Keratinocyte (primary cell): ENCODE measurements at regions not wholly inside any gene's neighbourhood (a gene's known extent, or its start where the extent isn't known, plus 50 kb on each side); places are given as distances from the start of the nearest gene placed in this dataset.

Experiments
- DNase-seq: peaks from one replicate; pipeline ENCODE4 v3.0.0-alpha.2; 2011; ENCODE audit warnings: low read depth, missing footprints, low spot score
- FAIRE-seq: peaks from 2 replicates; lab custom pipeline; 2011; peaks lifted over from hg19 to GRCh38; lab: Jason Lieb, UNC
- H2AFZ ChIP-seq: 2 replicates; pipeline ENCODE4 v1.6.0; 2012; ENCODE audit warnings: low read length, control low read depth, inconsistent platforms; ENCODE audit not compliant: control insufficient read depth
- H3K27ac ChIP-seq: 2 replicates; pipeline ENCODE4 v1.5.1; 2011; ENCODE audit warnings: low read length; ENCODE audit not compliant: control insufficient read depth, insufficient read depth
- H3K27me3 ChIP-seq: 3 replicates; pipeline ENCODE4 v1.6.0; 2011; ENCODE audit warnings: low read length; ENCODE audit not compliant: control insufficient read depth, insufficient read depth; ENCODE audit errors: extremely low read depth
- H3K36me3 ChIP-seq, 2 experiments: 2 replicates in 1 of 2; 3 replicates in 1 of 2; pipeline ENCODE4 v1.5.1; 2011; ENCODE audit warnings: low read length in 2 of 2, mild to moderate bottlenecking in 1 of 2; ENCODE audit not compliant: control insufficient read depth in 2 of 2, insufficient read depth in 2 of 2; ENCODE audit errors: extremely low read depth in 1 of 2
- H3K4me1 ChIP-seq: 3 replicates; pipeline ENCODE4 v1.5.1; 2011; ENCODE audit warnings: low read length; ENCODE audit not compliant: control insufficient read depth, insufficient read depth; ENCODE audit errors: extremely low read depth
- H3K4me2 ChIP-seq: 3 replicates; pipeline ENCODE4 v1.6.0; 2011; ENCODE audit warnings: low read depth, low read length; ENCODE audit not compliant: control insufficient read depth, insufficient read depth; ENCODE audit errors: extremely low read depth
- H3K4me3 ChIP-seq, 3 experiments: fragments of 200-600 bp in 1 of 3; sonication (generic) in 1 of 3; 2 replicates in 2 of 3; 3 replicates in 1 of 3; pipeline ENCODE4 v1.5.1; 2011 to 2016; ENCODE audit warnings: low read length in 3 of 3, mild to moderate bottlenecking in 3 of 3, control low read depth in 2 of 3, inconsistent platforms in 1 of 3, low read depth in 1 of 3, mixed read lengths in 1 of 3, mixed run types in 1 of 3, moderate library complexity in 1 of 3; ENCODE audit not compliant: control insufficient read depth in 2 of 3, insufficient read depth in 2 of 3; ENCODE audit errors: extremely low read depth in 1 of 3
- H3K79me2 ChIP-seq: 2 replicates; pipeline ENCODE4 v1.6.0; 2012; ENCODE audit warnings: low read length; ENCODE audit not compliant: control insufficient read depth, insufficient read depth
- H3K9ac ChIP-seq: 3 replicates; pipeline ENCODE4 v1.6.0; 2011; ENCODE audit warnings: low read length; ENCODE audit not compliant: control insufficient read depth, insufficient read depth; ENCODE audit errors: extremely low read depth
- H3K9me1 ChIP-seq: 3 replicates; pipeline ENCODE4 v1.6.0; 2011; ENCODE audit warnings: low read length; ENCODE audit not compliant: control insufficient read depth, insufficient read depth; ENCODE audit errors: extremely low read depth
- H3K9me3 ChIP-seq: 2 replicates; pipeline ENCODE4 v1.5.1; 2012; ENCODE audit warnings: low read depth, low read length; ENCODE audit not compliant: control insufficient read depth
- H4K20me1 ChIP-seq: 3 replicates; pipeline ENCODE4 v1.6.0; 2011; ENCODE audit warnings: low read length; ENCODE audit not compliant: control insufficient read depth, insufficient read depth; ENCODE audit errors: extremely low read depth
- EZH2 ChIP-seq: IDR thresholded peaks from one replicate; pipeline ENCODE4 v1.6.1; 2012; ENCODE audit warnings: inconsistent platforms, mild to moderate bottlenecking, low read length, moderate library complexity
- dilution Hi-C: fragments of 300-500 bp; cut with MboI; formaldehyde crosslinking; loops from one replicate; pipeline ENCODE4 v1.7.0; 2020; ENCODE audit warnings: low sequenced_read_pairs; ENCODE audit not compliant: extremely low pct_ligation_motif_present
- TF ChIP-seq, protein P1 (sequence below), 3 experiments: IDR thresholded peaks in 1 of 3; conservative IDR thresholded peaks in 1 of 3; optimal IDR thresholded peaks in 1 of 3; 2 replicates in 2 of 3; 3 replicates in 1 of 3; pipeline versions ENCODE3 to v1.5.1; 2011; ENCODE audit warnings: low read length in 3 of 3, mild to moderate bottlenecking in 3 of 3, moderate library complexity in 2 of 3, control low read depth in 1 of 3, inconsistent platforms in 1 of 3; ENCODE audit not compliant: insufficient read depth in 2 of 3; ENCODE audit errors: extremely low read depth in 1 of 3

- no peak overlapping the region for H3K27ac ChIP-seq
- H3K9ac ChIP-seq = no peak overlapping the region
- no peaks in the 10 kb centered on the region for H3K27me3 ChIP-seq
- no peaks in the 10 kb centered on the region for H3K4me1 ChIP-seq
- H3K4me3 ChIP-seq = no peak overlapping the region
- H2AFZ ChIP-seq = no peak overlapping the region
- TF ChIP-seq EZH2 = no peak
- TF ChIP-seq, protein P1, sequence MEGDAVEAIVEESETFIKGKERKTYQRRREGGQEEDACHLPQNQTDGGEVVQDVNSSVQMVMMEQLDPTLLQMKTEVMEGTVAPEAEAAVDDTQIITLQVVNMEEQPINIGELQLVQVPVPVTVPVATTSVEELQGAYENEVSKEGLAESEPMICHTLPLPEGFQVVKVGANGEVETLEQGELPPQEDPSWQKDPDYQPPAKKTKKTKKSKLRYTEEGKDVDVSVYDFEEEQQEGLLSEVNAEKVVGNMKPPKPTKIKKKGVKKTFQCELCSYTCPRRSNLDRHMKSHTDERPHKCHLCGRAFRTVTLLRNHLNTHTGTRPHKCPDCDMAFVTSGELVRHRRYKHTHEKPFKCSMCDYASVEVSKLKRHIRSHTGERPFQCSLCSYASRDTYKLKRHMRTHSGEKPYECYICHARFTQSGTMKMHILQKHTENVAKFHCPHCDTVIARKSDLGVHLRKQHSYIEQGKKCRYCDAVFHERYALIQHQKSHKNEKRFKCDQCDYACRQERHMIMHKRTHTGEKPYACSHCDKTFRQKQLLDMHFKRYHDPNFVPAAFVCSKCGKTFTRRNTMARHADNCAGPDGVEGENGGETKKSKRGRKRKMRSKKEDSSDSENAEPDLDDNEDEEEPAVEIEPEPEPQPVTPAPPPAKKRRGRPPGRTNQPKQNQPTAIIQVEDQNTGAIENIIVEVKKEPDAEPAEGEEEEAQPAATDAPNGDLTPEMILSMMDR (optimal IDR thresholded peaks at IDR 0.05 in 1 of 3, IDR thresholded peaks at IDR 0.05 in 1 of 3, conservative IDR thresholded peaks at IDR 0.05 in 1 of 3; ENCODE audit: extremely low read depth in 1 of 3, insufficient read depth in 2 of 3, low read length in 3 of 3) = no peak
- no peaks in the 10 kb centered on the region for H3K9me1 ChIP-seq
- H3K36me3 ChIP-seq = no peaks in the 10 kb centered on the region
- no peaks in the 10 kb centered on the region for H4K20me1 ChIP-seq
- DNase-seq (no peak), FAIRE-seq (no peak)
- dilution Hi-C loops = no loop called here
- H3K79me2 ChIP-seq = no peaks in the 10 kb centered on the region
- no peak overlapping the region for H3K4me2 ChIP-seq
- no peaks in the 10 kb centered on the region for H3K9me3 ChIP-seq
These were observed 168.5 kb upstream of the ATP2B1 start for GRCh38 chr12:89877136-89877535.

GRCh38 chr12:89875809-89876208, 167.2 kb upstream of the ATP2B1 start:
- dilution Hi-C loops = no loop called here
- Histone ChIP-seq H3K4me1 (no peaks in the 10 kb centered on the region), H3K79me2 (no peaks in the 10 kb centered on the region), H3K27me3 (no peaks in the 10 kb centered on the region), H4K20me1 (no peaks in the 10 kb centered on the region), H2AFZ (no peak overlapping the region), H3K4me2 (no peak overlapping the region), H3K27ac (no peak overlapping the region), H3K9me1 (no peaks in the 10 kb centered on the region), H3K4me3 (no peak overlapping the region), H3K9ac (no peak overlapping the region), H3K9me3 (no peaks in the 10 kb centered on the region), H3K36me3 (no peaks in the 10 kb centered on the region)
- TF ChIP-seq EZH2 = no peak
- TF ChIP-seq, protein P1 (optimal IDR thresholded peaks at IDR 0.05 in 1 of 3, IDR thresholded peaks at IDR 0.05 in 1 of 3, conservative IDR thresholded peaks at IDR 0.05 in 1 of 3; ENCODE audit: extremely low read depth in 1 of 3, insufficient read depth in 2 of 3, low read length in 3 of 3) = no peak
- DNase-seq = no peak
- FAIRE-seq = no peak
